Kidney (tissue), 13 donors: ENCODE measurements at regions not wholly inside any gene's neighbourhood (a gene's known extent, or its start where the extent isn't known, plus 50 kb on each side); places are given as distances from the start of the nearest gene placed in this dataset.

Source experiments
- DNase-seq, 5 donors: peaks; one replicate each; pipeline ENCODE4 v3.0.0-alpha.2; 2013 to 2020
- FAIRE-seq: peaks from 2 replicates; lab custom pipeline; 2012; peaks lifted over from hg19 to GRCh38; lab: Jason Lieb, UNC
- H3K27ac ChIP-seq, 2 donors: one replicate each; pipeline ENCODE4 v1.7.0; 2013; ENCODE audit warnings: low read depth in 2 of 2, low read length in 2 of 2, inconsistent platforms in 1 of 2
- H3K27me3 ChIP-seq: one replicate; pipeline ENCODE4 v1.7.1; 2013; ENCODE audit warnings: low read length, inconsistent platforms; ENCODE audit not compliant: control insufficient read depth, insufficient read depth
- H3K36me3 ChIP-seq, 3 donors: one replicate each; pipeline versions ENCODE4 v1.7.0 to v1.7.1; 2013; ENCODE audit warnings: low read length in 3 of 3, control low read depth in 1 of 3, inconsistent platforms in 1 of 3; ENCODE audit not compliant: insufficient read depth in 3 of 3, control insufficient read depth in 2 of 3
- H3K4me1 ChIP-seq, 3 donors: one replicate each; pipeline versions ENCODE4 v1.7.0 to v1.7.1; 2013; ENCODE audit warnings: low read length in 3 of 3, inconsistent platforms in 1 of 3, low read depth in 1 of 3; ENCODE audit not compliant: control insufficient read depth in 2 of 3, insufficient read depth in 2 of 3
- H3K4me3 ChIP-seq, 3 donors: one replicate each; pipeline versions ENCODE4 v1.7.0 to v1.8.1; 2013; ENCODE audit warnings: low read length in 3 of 3, control low read depth in 1 of 3, inconsistent platforms in 1 of 3
- H3K9ac ChIP-seq, 3 donors: one replicate each; pipeline versions ENCODE4 v1.7.0 to v1.7.1; 2013; ENCODE audit warnings: low read length in 3 of 3, control low read depth in 1 of 3, inconsistent platforms in 1 of 3
- H3K9me3 ChIP-seq, 3 donors: one replicate each; pipeline versions ENCODE4 v1.7.0 to v1.7.1; 2013; ENCODE audit warnings: low read length in 3 of 3, control low read depth in 1 of 3, inconsistent platforms in 1 of 3; ENCODE audit not compliant: control insufficient read depth in 2 of 3, insufficient read depth in 1 of 3
- intact Hi-C: fragments of 100-400 bp; cut with DNase I; formaldehyde crosslinking; loops from one replicate; pipeline ENCODE4 v1.11.1; 2022
- TF ChIP-seq, protein P1 (sequence below): IDR thresholded peaks from 3 replicates; pipeline ENCODE4 v1.5.1; 2012; ENCODE audit warnings: mild to moderate bottlenecking, moderate library complexity, borderline replicate concordance; ENCODE audit not compliant: insufficient read depth; ENCODE audit errors: extremely low read depth
- donor health status: control.
- donor health status: control.
- donor health status: control.
- donor health status: control.
- donor health status: control.
- donor health status: DM: yes; HTN: yes; CAD: no.
- donor health status: Normal renal cell carcinoma (clear cell type).

DNA sequence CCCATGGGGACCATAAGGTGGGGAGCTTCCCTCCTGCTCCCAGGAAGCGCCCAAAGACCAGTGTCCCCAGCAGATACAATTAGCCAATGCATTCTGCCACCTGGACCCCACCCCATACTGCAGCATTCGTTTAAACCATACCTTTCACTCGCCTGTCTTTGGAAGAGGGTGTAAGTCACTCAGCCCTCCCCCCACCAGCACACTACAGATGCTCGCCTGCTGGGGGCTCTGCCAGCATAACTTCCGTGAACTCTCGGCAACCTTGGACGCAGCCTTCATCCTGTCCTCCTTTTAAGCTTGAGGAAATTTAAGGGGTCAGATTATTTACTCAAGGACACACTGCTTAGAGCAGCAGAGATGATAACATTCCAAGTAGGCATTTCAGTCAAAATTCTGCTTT, 94.4 kb upstream of the NAA20 start:
- H3K4me3 ChIP-seq = no peak overlapping the region
- H3K27me3 ChIP-seq = no peaks in the 10 kb centered on the region
- intact Hi-C loops = no loop called here
- H3K27ac ChIP-seq = no peak overlapping the region
- TF ChIP-seq, protein P1, sequence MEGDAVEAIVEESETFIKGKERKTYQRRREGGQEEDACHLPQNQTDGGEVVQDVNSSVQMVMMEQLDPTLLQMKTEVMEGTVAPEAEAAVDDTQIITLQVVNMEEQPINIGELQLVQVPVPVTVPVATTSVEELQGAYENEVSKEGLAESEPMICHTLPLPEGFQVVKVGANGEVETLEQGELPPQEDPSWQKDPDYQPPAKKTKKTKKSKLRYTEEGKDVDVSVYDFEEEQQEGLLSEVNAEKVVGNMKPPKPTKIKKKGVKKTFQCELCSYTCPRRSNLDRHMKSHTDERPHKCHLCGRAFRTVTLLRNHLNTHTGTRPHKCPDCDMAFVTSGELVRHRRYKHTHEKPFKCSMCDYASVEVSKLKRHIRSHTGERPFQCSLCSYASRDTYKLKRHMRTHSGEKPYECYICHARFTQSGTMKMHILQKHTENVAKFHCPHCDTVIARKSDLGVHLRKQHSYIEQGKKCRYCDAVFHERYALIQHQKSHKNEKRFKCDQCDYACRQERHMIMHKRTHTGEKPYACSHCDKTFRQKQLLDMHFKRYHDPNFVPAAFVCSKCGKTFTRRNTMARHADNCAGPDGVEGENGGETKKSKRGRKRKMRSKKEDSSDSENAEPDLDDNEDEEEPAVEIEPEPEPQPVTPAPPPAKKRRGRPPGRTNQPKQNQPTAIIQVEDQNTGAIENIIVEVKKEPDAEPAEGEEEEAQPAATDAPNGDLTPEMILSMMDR = no peak
- no peak overlapping the region for H3K9ac ChIP-seq
- H3K4me1 ChIP-seq = peaks cover 0 to 10% (median 6%) of the 10 kb centered on the region in 3 donors
- no peaks in the 10 kb centered on the region for H3K36me3 ChIP-seq
- FAIRE-seq = no peak
- no peak for DNase-seq
- H3K9me3 ChIP-seq = no peaks in the 10 kb centered on the region

DNA sequence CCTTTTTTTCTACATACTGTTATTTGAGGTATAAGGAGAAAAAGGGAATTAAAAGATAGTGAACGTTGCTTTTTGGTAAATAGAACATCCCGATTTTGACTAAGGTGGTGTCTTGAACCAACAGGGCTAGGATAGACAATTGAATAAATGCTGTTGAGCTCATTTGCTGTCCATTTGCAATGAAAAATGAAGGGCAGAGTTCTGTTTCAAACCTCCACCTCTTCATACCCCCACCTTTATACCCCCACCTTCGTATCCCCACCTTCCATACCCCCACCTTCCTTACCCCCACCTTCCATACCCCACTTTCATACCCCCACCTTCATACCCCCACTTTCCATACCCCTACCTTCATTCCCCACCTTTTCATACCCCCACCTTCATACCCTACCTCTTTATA, 93.4 kb upstream of the NAA20 start:
- intact Hi-C loops = no loop called here
- no peaks in the 10 kb centered on the region for H3K36me3 ChIP-seq
- H3K27me3 ChIP-seq = no peaks in the 10 kb centered on the region
- H3K4me3 ChIP-seq = no peak overlapping the region
- no peak overlapping the region for H3K9ac ChIP-seq
- peaks cover 0 to 15% (median 1%) of the 10 kb centered on the region in 3 donors for H3K4me1 ChIP-seq
- no peak overlapping the region for H3K27ac ChIP-seq
- DNase-seq (no peak), FAIRE-seq (no peak)
- no peaks in the 10 kb centered on the region for H3K9me3 ChIP-seq
- TF ChIP-seq, protein P1 = no peak

GRCh38 chr20:19924255-19924654, 92.9 kb upstream of the NAA20 start:
- no peak for DNase-seq
- intact Hi-C loops = no loop called here
- no peak overlapping the region for H3K4me3 ChIP-seq
- FAIRE-seq = no peak
- H3K9ac ChIP-seq = no peak overlapping the region
- no peaks in the 10 kb centered on the region for H3K36me3 ChIP-seq
- no peaks in the 10 kb centered on the region for H3K27me3 ChIP-seq
- H3K27ac ChIP-seq = no peak overlapping the region
- H3K9me3 ChIP-seq = no peaks in the 10 kb centered on the region
- TF ChIP-seq, protein P1 = no peak
- H3K4me1 ChIP-seq = peaks cover 0 to 16% (median 0%) of the 10 kb centered on the region in 3 donors

DNA sequence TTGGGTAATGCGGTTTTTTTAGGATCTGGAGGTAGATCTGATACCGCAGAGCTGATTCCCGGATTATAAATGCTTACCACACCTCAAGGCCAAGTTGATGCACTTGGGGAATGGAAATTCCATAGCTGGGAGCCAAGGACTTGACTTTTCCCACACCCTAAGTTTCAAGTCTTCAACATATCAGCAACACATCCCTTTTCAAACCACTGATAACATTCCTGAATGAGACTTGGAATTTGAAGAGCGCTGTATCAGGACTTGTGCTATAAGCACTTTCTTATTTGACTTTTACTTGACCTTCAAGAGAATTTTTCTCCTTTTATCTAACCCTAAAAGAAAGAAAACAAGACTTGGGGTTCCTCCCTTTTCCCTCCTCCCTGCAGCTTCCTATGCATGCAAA, 90.6 kb upstream of the NAA20 start:
- H3K27ac ChIP-seq = no peak overlapping the region
- TF ChIP-seq, protein P1 = no peak
- H3K27me3 ChIP-seq = no peaks in the 10 kb centered on the region
- no peak overlapping the region for H3K4me3 ChIP-seq
- no peaks in the 10 kb centered on the region for H3K9me3 ChIP-seq
- intact Hi-C loops = no loop called here
- H3K36me3 ChIP-seq = no peaks in the 10 kb centered on the region
- FAIRE-seq = no peak
- peaks cover 0 to 16% (median 0%) of the 10 kb centered on the region in 3 donors for H3K4me1 ChIP-seq
- no peak overlapping the region for H3K9ac ChIP-seq
- DNase-seq = no peak
